ENCODE measurements at regions not wholly inside any gene's neighbourhood (a gene's known extent, or its start where the extent isn't known, plus 50 kb on each side); places are given as distances from the start of the nearest gene placed in this dataset.

- TF ChIP-seq CTCF (conservative IDR thresholded peaks at IDR 0.05; ENCODE audit: low read length) = no peak
- DNase-seq (ENCODE audit: low read depth) = no peak
- H3K4me3 ChIP-seq (ENCODE audit: low read length) = no peak overlapping the region
These were observed 296.0 kb upstream of the ADAMTS9 start for GRCh38 chr3:64983583-64984359.

- no peak for TF ChIP-seq CTCF (conservative IDR thresholded peaks at IDR 0.05; ENCODE audit: low read length)
- DNase-seq (ENCODE audit: low read depth) = peak; percentile 22
- H3K4me3 ChIP-seq (ENCODE audit: low read length) = no peak overlapping the region
These were observed 289.7 kb upstream of the ADAMTS9 start for GRCh38 chr3:64977308-64978100.

DNA sequence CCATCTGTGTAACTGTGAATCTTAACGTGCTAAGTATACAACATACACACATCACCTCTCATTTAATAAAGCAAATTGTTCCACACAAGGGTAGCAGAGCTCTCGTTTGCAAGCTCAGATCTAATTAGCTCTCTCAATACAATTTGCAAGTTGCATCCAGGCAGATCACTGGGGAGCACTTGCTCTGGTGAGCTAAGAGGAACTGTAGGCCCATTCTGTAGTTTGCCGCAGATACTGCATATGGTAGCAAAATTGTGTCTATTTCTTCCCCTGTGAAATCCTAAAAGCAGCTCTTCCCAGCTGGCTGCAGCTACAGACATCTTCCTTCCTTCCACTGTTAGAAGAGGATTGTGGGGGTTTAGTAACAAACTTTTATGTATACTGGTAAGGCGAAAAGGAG, 288.7 kb upstream of the ADAMTS9 start:
- DNase-seq (ENCODE audit: low read depth) = no peak
- no peak for TF ChIP-seq CTCF (conservative IDR thresholded peaks at IDR 0.05; ENCODE audit: low read length)
- H3K4me3 ChIP-seq (ENCODE audit: low read length) = no peak overlapping the region

DNA sequence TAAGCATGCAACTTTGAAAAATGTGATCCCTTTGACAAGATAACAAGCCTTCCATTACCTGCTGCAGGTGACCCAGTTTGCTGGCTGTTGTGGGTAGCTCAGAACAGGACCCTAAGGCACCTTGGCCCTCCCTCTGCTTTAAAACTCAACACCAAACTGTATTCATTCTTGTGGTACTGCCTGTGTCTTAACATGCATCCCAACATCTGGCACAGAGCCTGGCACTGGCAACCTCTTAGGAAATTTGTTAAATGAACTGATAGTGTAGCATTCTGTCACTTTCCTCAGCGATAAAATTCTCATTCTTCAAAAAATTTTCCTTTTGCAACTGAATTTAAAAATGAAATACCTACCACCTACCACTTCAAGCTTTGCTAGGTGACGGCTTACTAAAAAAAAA, 287.3 kb upstream of the ADAMTS9 start:
- TF ChIP-seq CTCF (conservative IDR thresholded peaks at IDR 0.05; ENCODE audit: low read length) = no peak

DNA sequence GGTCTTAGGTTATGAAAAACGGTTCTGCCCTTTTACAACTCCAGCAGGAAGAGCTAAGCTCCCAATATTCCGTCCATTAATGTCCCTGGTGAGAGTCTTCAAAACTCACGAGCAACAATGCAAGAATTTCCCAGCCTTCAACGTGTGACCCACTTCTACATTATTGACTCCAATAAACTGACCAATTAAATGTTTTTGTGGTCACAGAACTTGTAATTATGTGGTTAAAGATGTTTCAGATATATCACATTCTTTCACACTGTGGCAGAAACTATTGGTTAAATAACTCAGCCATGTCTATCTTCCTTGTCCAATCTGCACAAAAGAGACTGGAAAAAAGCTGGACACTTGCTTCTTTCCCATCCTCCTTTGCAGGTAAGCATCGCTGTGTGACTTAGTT, 286.6 kb upstream of the ADAMTS9 start:
- no peak overlapping the region for H3K4me3 ChIP-seq (ENCODE audit: low read length)
- TF ChIP-seq CTCF (conservative IDR thresholded peaks at IDR 0.05; ENCODE audit: low read length) = no peak
- peak; percentile 11 for DNase-seq (ENCODE audit: low read depth)

More for the DNA sequence above, 287.3 kb upstream of the ADAMTS9 start:
- H3K4me3 ChIP-seq (ENCODE audit: low read length) = no peak overlapping the region
- DNase-seq (ENCODE audit: low read depth) = peak; percentile 27

DNA sequence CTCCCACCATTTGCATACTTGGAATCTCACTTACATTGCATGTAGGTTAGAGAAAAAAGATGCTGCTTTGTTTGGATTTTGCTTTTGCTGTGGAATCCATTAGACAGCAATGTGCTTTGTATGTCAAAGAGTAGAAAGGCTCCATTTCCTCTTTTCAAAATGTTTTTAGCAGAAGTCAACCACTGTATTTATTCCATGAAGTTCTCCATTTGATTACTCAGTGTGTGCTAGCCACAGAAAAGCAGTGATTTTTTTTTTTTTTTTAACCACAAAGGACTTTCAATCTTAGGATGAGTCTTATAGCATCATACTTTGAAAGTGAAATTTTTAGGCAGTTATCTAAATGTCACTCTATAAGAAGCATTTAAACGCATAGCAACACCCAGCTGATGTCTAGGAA, 285.0 kb upstream of the ADAMTS9 start:
- peak; percentile 22 for DNase-seq (ENCODE audit: low read depth)
- no peak for TF ChIP-seq CTCF (conservative IDR thresholded peaks at IDR 0.05; ENCODE audit: low read length)
- no peak overlapping the region for H3K4me3 ChIP-seq (ENCODE audit: low read length)

DNA sequence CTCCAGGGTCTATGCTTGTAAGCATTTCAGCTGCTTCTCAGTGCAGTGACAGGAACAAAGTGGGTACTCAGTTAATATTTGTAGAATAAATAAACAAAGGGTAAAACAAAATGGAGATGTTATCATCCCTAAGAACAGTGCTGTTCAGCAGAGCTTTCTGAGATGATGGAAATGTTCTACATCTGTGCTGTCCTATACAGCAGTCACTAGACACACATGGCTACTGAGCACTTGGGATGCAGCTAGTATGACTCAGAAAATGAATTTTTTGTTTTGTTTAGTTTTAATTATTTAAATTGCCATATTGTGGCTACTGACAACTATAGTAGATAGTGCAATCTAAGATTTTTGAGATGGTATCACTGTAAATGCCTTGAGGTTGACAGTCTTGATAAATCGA, 283.8 kb upstream of the ADAMTS9 start:
- no peak overlapping the region for H3K4me3 ChIP-seq (ENCODE audit: low read length)
- no peak for DNase-seq (ENCODE audit: low read depth)
- TF ChIP-seq CTCF (conservative IDR thresholded peaks at IDR 0.05; ENCODE audit: low read length) = no peak

Data from AG10803 (cell line).